HEK293 (cell line): ENCODE measurements at regions not wholly inside any gene's neighbourhood (a gene's known extent, or its start where the extent isn't known, plus 50 kb on each side); places are given as distances from the start of the nearest gene placed in this dataset.

Experiments used
- CTCF ChIA-PET: fragments of 350-600 bp; formaldehyde crosslinking; extraction: SDS; loops from one replicate; lab custom pipeline; 2021; ENCODE audit warnings: antibody characterized with exemption; lab: Yijun Ruan, JAX
- POLR2A ChIA-PET: fragments of 300-600 bp; formaldehyde crosslinking; extraction: SDS; loops from one replicate; lab custom pipeline; 2020; ENCODE audit warnings: antibody characterized with exemption, inconsistent platforms; lab: Yijun Ruan, JAX
- H3K27ac ChIP-seq: fragments of 200-500 bp; sonication (Bioruptor generic); 2 replicates; pipeline ENCODE4 v1.5.1; 2014; ENCODE audit warnings: low read depth, low read length, control low read depth, inconsistent platforms; ENCODE audit errors: extremely low read depth
- H3K36me3 ChIP-seq, 2 experiments: fragments of 200-500 bp in 1 of 2; sonication (Bioruptor generic) in 1 of 2; 1 replicate in 1 of 2; 2 replicates in 1 of 2; pipeline ENCODE4 v1.5.1; 2014 to 2017; ENCODE audit warnings: inconsistent platforms in 2 of 2, low read length in 2 of 2; ENCODE audit not compliant: control insufficient read depth in 2 of 2, insufficient read depth in 1 of 2
- H3K4me1 ChIP-seq: fragments of 200-500 bp; sonication (Bioruptor generic); 2 replicates; pipeline ENCODE4 v1.5.1; 2014; ENCODE audit warnings: mild to moderate bottlenecking, low read length, inconsistent platforms; ENCODE audit not compliant: control insufficient read depth, insufficient read depth
- H3K4me3 ChIP-seq: 2 replicates; pipeline ENCODE4 v1.5.1; 2011; ENCODE audit warnings: low read depth, mild to moderate bottlenecking, control low read depth, low read length, moderate library complexity
- H3K9me3 ChIP-seq: fragments of 200-500 bp; sonication (Bioruptor generic); 2 replicates; pipeline ENCODE4 v1.5.1; 2014; ENCODE audit warnings: low read depth, low read length, inconsistent platforms; ENCODE audit not compliant: control insufficient read depth, insufficient read depth
- CTCF ChIP-seq: fragments of 450-650 bp; formaldehyde crosslinking; IDR thresholded peaks from 2 replicates; pipeline ENCODE4 v1.5.1; 2016; ENCODE audit warnings: missing biosample characterization, missing genetic modification characterization
- PRDM4 ChIP-seq: fragments of 450-650 bp; formaldehyde crosslinking; IDR thresholded peaks from 2 replicates; pipeline ENCODE4 v1.5.1; 2017; ENCODE audit warnings: missing biosample characterization, missing genetic modification characterization
- TCF7L2 ChIP-seq: IDR thresholded peaks from 2 replicates; pipeline ENCODE4 v1.6.1; 2011; ENCODE audit warnings: low read depth, mild to moderate bottlenecking, inconsistent platforms, low read length, moderate library complexity, borderline replicate concordance
- TRIM28 ChIP-seq: IDR thresholded peaks from 2 replicates; pipeline ENCODE4 v1.6.1; 2011; ENCODE audit warnings: low read length, control low read depth, borderline replicate concordance
- ZFP37 ChIP-seq: fragments of 450-650 bp; formaldehyde crosslinking; IDR thresholded peaks from 2 replicates; pipeline ENCODE4 v1.5.1; 2016; ENCODE audit warnings: missing biosample characterization, missing genetic modification characterization
- ZFP69B ChIP-seq: fragments of 450-650 bp; formaldehyde crosslinking; IDR thresholded peaks from 2 replicates; pipeline ENCODE4 v1.5.1; 2016; ENCODE audit warnings: missing biosample characterization, missing genetic modification characterization
- ZNF16 ChIP-seq: fragments of 450-650 bp; formaldehyde crosslinking; IDR thresholded peaks from 2 replicates; pipeline ENCODE4 v1.5.1; 2016; ENCODE audit warnings: low read depth, missing biosample characterization, missing genetic modification characterization
- ZNF211 ChIP-seq: fragments of 450-650 bp; formaldehyde crosslinking; IDR thresholded peaks from 2 replicates; pipeline ENCODE4 v1.5.1; 2016; ENCODE audit warnings: low read depth, missing biosample characterization, missing genetic modification characterization
- ZNF221 ChIP-seq: fragments of 450-650 bp; formaldehyde crosslinking; IDR thresholded peaks from 2 replicates; pipeline ENCODE4 v1.5.1; 2017; ENCODE audit warnings: missing biosample characterization, missing genetic modification characterization, borderline replicate concordance
- ZNF266 ChIP-seq: fragments of 450-650 bp; formaldehyde crosslinking; IDR thresholded peaks from 2 replicates; pipeline ENCODE4 v1.5.1; 2016; ENCODE audit warnings: missing biosample characterization, missing genetic modification characterization, low read depth
- ZNF501 ChIP-seq: fragments of 450-650 bp; formaldehyde crosslinking; IDR thresholded peaks from 2 replicates; pipeline ENCODE4 v1.5.1; 2016; ENCODE audit warnings: missing biosample characterization, missing genetic modification characterization
- ZNF561 ChIP-seq: fragments of 450-650 bp; IDR thresholded peaks from 2 replicates; pipeline ENCODE4 v1.5.1; 2018; ENCODE audit warnings: missing biosample characterization, missing genetic modification characterization, borderline replicate concordance
- ZNF585B ChIP-seq: fragments of 450-650 bp; formaldehyde crosslinking; IDR thresholded peaks from 2 replicates; pipeline ENCODE4 v1.5.1; 2016; ENCODE audit warnings: missing biosample characterization, missing genetic modification characterization
- ZNF658 ChIP-seq: fragments of 450-650 bp; formaldehyde crosslinking; IDR thresholded peaks from 2 replicates; pipeline ENCODE4; 2016; ENCODE audit warnings: missing biosample characterization, missing genetic modification characterization
- ZNF791 ChIP-seq: fragments of 450-650 bp; formaldehyde crosslinking; IDR thresholded peaks from 2 replicates; pipeline ENCODE4 v1.5.1; 2016; ENCODE audit warnings: missing biosample characterization, missing genetic modification characterization
- ZNF837 ChIP-seq: fragments of 450-650 bp; formaldehyde crosslinking; IDR thresholded peaks from 2 replicates; pipeline ENCODE4 v1.5.1; 2016; ENCODE audit warnings: missing biosample characterization, missing genetic modification characterization
- TF ChIP-seq, protein P1 (sequence below): fragments of 450-650 bp; formaldehyde crosslinking; IDR thresholded peaks from 2 replicates; pipeline ENCODE4 v1.5.1; 2016; ENCODE audit warnings: missing biosample characterization, missing genetic modification characterization
- TF ChIP-seq, protein P2 (sequence below): fragments of 450-650 bp; formaldehyde crosslinking; IDR thresholded peaks from 2 replicates; pipeline ENCODE4 v1.5.1; 2016; ENCODE audit warnings: missing biosample characterization, missing genetic modification characterization
- TF ChIP-seq, protein P3 (sequence below): fragments of 450-650 bp; formaldehyde crosslinking; IDR thresholded peaks from 2 replicates; pipeline ENCODE4 v1.5.1; 2017; ENCODE audit warnings: missing biosample characterization, missing genetic modification characterization

DNA sequence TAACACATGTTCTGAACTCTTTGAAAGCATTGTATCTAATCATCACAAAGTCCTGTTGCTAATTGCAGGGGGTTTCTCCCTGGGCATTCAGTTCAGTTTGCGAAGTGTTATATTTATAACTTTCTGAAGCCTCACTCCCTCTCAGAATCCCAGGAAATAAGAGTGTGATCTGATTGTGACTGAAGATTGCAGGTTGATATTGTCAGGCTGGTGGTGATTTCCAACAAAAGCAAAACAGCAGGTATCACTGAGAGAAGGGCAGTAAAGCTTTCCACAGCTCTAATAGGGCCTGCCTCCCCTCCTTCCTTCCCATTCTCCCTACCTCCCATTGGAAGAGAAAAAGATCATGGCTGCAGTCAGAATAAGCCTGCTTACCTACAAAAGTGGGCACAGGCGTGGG lies 466.7 kb upstream of the FSHR start:
- H3K27ac ChIP-seq: no peak overlapping the region
- TF ChIP-seq ZNF837 (tag by site-specific recombination) (no peak), ZNF221 (tag by site-specific recombination) (no peak), ZNF658 (no peak), ZNF16 (tag by site-specific recombination) (no peak), CTCF (tag by site-specific recombination) (no peak)
- TF ChIP-seq, protein P1, sequence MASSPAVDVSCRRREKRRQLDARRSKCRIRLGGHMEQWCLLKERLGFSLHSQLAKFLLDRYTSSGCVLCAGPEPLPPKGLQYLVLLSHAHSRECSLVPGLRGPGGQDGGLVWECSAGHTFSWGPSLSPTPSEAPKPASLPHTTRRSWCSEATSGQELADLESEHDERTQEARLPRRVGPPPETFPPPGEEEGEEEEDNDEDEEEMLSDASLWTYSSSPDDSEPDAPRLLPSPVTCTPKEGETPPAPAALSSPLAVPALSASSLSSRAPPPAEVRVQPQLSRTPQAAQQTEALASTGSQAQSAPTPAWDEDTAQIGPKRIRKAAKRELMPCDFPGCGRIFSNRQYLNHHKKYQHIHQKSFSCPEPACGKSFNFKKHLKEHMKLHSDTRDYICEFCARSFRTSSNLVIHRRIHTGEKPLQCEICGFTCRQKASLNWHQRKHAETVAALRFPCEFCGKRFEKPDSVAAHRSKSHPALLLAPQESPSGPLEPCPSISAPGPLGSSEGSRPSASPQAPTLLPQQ (tag by site-specific recombination): no peak
- TF ChIP-seq, all 188 proteins: peak for 0
- ChIA-PET POLR2A (no interaction called here), CTCF (interaction anchor here (0.6 to 0.7 kb wide), 2 partner anchors 533 to 675 kb away, joined by 3 read pairs; no protein-coding TSS in a partner anchor)
- Histone ChIP-seq H3K9me3 (no peaks in the 10 kb centered on the region), H3K36me3 (no peaks in the 10 kb centered on the region), H3K4me3 (no peak overlapping the region), H3K4me1 (no peaks in the 10 kb centered on the region)

DNA sequence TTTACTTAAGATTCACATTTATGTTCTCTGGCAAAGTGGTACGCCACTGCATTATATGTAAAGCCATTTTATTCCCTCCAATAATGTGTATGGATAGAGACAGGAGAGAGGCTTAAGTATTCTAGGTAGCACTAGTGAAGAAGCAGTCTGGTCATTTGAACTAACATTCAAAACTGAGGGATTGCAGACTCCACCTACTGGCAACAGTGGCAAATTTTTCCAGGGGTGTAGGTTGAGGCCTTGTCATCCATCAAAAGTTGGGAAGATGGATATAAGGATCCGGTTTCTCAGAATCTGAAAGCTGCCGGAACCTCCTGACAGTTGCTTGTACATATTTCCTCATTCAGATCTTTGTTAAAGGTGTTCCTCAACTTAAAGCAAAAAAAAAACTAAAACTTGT lies 465.5 kb upstream of the FSHR start:
- CTCF ChIA-PET: interaction anchor here (0.7 kb wide), 1 partner anchor 828 kb away, joined by 3 read pairs; no protein-coding TSS in a partner anchor
- POLR2A ChIA-PET: no interaction called here

More for the DNA sequence above, 465.5 kb upstream of the FSHR start:
- Histone ChIP-seq H3K4me1 (no peaks in the 10 kb centered on the region), H3K9me3 (no peaks in the 10 kb centered on the region), H3K4me3 (no peak overlapping the region)
- TF ChIP-seq ZNF266 (tag by site-specific recombination): no peak
- TF ChIP-seq ZFP37 (tag by site-specific recombination): no peak
- TF ChIP-seq ZNF211: no peak
- TF ChIP-seq, protein P2, sequence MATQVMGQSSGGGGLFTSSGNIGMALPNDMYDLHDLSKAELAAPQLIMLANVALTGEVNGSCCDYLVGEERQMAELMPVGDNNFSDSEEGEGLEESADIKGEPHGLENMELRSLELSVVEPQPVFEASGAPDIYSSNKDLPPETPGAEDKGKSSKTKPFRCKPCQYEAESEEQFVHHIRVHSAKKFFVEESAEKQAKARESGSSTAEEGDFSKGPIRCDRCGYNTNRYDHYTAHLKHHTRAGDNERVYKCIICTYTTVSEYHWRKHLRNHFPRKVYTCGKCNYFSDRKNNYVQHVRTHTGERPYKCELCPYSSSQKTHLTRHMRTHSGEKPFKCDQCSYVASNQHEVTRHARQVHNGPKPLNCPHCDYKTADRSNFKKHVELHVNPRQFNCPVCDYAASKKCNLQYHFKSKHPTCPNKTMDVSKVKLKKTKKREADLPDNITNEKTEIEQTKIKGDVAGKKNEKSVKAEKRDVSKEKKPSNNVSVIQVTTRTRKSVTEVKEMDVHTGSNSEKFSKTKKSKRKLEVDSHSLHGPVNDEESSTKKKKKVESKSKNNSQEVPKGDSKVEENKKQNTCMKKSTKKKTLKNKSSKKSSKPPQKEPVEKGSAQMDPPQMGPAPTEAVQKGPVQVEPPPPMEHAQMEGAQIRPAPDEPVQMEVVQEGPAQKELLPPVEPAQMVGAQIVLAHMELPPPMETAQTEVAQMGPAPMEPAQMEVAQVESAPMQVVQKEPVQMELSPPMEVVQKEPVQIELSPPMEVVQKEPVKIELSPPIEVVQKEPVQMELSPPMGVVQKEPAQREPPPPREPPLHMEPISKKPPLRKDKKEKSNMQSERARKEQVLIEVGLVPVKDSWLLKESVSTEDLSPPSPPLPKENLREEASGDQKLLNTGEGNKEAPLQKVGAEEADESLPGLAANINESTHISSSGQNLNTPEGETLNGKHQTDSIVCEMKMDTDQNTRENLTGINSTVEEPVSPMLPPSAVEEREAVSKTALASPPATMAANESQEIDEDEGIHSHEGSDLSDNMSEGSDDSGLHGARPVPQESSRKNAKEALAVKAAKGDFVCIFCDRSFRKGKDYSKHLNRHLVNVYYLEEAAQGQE (tag by site-specific recombination): no peak
- TF ChIP-seq PRDM4 (tag by site-specific recombination): no peak
- no peak for TF ChIP-seq ZNF501 (tag by site-specific recombination)
- no peak for TF ChIP-seq ZNF561
- no peak for TF ChIP-seq ZNF791 (tag by site-specific recombination)
- TF ChIP-seq ZFP69B (tag by site-specific recombination): no peak
- no peak for TF ChIP-seq ZNF585B (tag by site-specific recombination)
- TF ChIP-seq TCF7L2: no peak
- no peak for TF ChIP-seq TRIM28
- TF ChIP-seq, protein P3, sequence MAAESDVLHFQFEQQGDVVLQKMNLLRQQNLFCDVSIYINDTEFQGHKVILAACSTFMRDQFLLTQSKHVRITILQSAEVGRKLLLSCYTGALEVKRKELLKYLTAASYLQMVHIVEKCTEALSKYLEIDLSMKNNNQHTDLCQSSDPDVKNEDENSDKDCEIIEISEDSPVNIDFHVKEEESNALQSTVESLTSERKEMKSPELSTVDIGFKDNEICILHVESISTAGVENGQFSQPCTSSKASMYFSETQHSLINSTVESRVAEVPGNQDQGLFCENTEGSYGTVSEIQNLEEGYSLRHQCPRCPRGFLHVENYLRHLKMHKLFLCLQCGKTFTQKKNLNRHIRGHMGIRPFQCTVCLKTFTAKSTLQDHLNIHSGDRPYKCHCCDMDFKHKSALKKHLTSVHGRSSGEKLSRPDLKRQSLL: no peak
- TF ChIP-seq, all 188 proteins: peak for 0
- Histone ChIP-seq H3K36me3 (no peaks in the 10 kb centered on the region), H3K27ac (no peak overlapping the region)
